KMS-11 (cell line): ENCODE measurements at regions not wholly inside any gene's neighbourhood (a gene's known extent, or its start where the extent isn't known, plus 50 kb on each side); places are given as distances from the start of the nearest gene placed in this dataset.

Source experiments
- H2AFZ ChIP-seq: fragments of 200-600 bp; sonication (generic); 2 replicates; pipeline ENCODE4 v1.6.1; 2016; ENCODE audit warnings: antibody characterized with exemption, mixed run types, low read depth
- H3K27ac ChIP-seq: fragments of 200-600 bp; sonication (generic); 2 replicates; pipeline ENCODE4 v1.6.1; 2016; ENCODE audit warnings: mild to moderate bottlenecking, mixed run types
- H3K27me3 ChIP-seq: fragments of 200-600 bp; sonication (generic); 2 replicates; pipeline ENCODE4 v1.6.1; 2017; ENCODE audit warnings: mild to moderate bottlenecking, low read depth, mixed run types, moderate library complexity; ENCODE audit not compliant: insufficient read depth
- H3K36me3 ChIP-seq: fragments of 200-600 bp; sonication (generic); 2 replicates; pipeline ENCODE4 v1.6.1; 2017; ENCODE audit warnings: mild to moderate bottlenecking, mixed run types; ENCODE audit not compliant: insufficient read depth
- H3K4me1 ChIP-seq: fragments of 200-600 bp; sonication (generic); 2 replicates; pipeline ENCODE4 v1.6.1; 2016; ENCODE audit warnings: mild to moderate bottlenecking, low read depth, mixed run types; ENCODE audit not compliant: poor library complexity, severe bottlenecking
- H3K4me2 ChIP-seq: fragments of 200-600 bp; sonication (generic); 2 replicates; pipeline ENCODE4 v1.7.0; 2016; ENCODE audit warnings: mild to moderate bottlenecking, mixed run types
- H3K4me3 ChIP-seq: fragments of 200-600 bp; sonication (generic); IDR thresholded peaks from 2 replicates; pipeline ENCODE4 v1.6.1; 2017; ENCODE audit warnings: low read depth, low read length, mixed read lengths; ENCODE audit not compliant: insufficient read depth
- H3K79me2 ChIP-seq: fragments of 200-600 bp; sonication (generic); 2 replicates; pipeline ENCODE4 v1.6.1; 2016; ENCODE audit warnings: low read depth, mixed run types; ENCODE audit not compliant: insufficient read depth
- H3K9ac ChIP-seq: fragments of 200-600 bp; sonication (generic); 2 replicates; pipeline ENCODE4 v1.6.1; 2016; ENCODE audit warnings: mild to moderate bottlenecking, mixed run types
- H4K20me1 ChIP-seq: fragments of 200-600 bp; sonication (generic); 2 replicates; pipeline ENCODE4 v1.6.1; 2016; ENCODE audit warnings: mild to moderate bottlenecking, mixed run types; ENCODE audit not compliant: insufficient read depth
- CTCF ChIP-seq: fragments of 200-600 bp; sonication (generic); conservative IDR thresholded peaks from 2 replicates; pipeline ENCODE4 v1.6.1; 2017; ENCODE audit warnings: low read depth, mild to moderate bottlenecking, antibody characterized with exemption, low read length, moderate library complexity, mixed read lengths

GRCh38 chr11:86193297-86194095 is 51.1 kb upstream of the EED start:
- Histone ChIP-seq H3K36me3 (no peaks in the 10 kb centered on the region), H4K20me1 (no peaks in the 10 kb centered on the region), H3K9ac (no peak overlapping the region; the same call in 1 of the 2 replicates), H3K79me2 (no peaks in the 10 kb centered on the region), H3K4me3 (no peak overlapping the region), H3K4me2 (peak overlapping the region; percentile 66), H3K27ac (peak overlapping the region; percentile 21), H2AFZ (peak overlapping the region; percentile 19), H3K27me3 (no peaks in the 10 kb centered on the region), H3K4me1 (peaks cover 32% of the 10 kb centered on the region)
- peak; percentile 99 for TF ChIP-seq CTCF

- Histone ChIP-seq H3K27ac (peak overlapping the region; percentile 21), H2AFZ (peak overlapping the region; percentile 19), H3K4me2 (peak overlapping the region; percentile 66), H3K4me1 (peaks cover 32% of the 10 kb centered on the region), H3K79me2 (no peaks in the 10 kb centered on the region), H3K9ac (no peak overlapping the region; the same call in 1 of the 2 replicates), H4K20me1 (no peaks in the 10 kb centered on the region), H3K4me3 (no peak overlapping the region), H3K27me3 (no peaks in the 10 kb centered on the region), H3K36me3 (no peaks in the 10 kb centered on the region)
- TF ChIP-seq CTCF: no peak
Observed at GRCh38 chr11:86192519-86193257, 51.9 kb upstream of the EED start.

- no peak overlapping the region for H3K27ac ChIP-seq
- H3K9ac ChIP-seq: no peak overlapping the region
- TF ChIP-seq CTCF: no peak
Observed at GRCh38 chr11:86191874-86192273, 52.7 kb upstream of the EED start.

GRCh38 chr11:86187027-86187426 is 57.5 kb upstream of the EED start:
- Histone ChIP-seq H3K4me1 (peaks cover 56% of the 10 kb centered on the region), H2AFZ (no peak overlapping the region), H3K36me3 (no peaks in the 10 kb centered on the region), H3K4me3 (no peak overlapping the region), H4K20me1 (no peaks in the 10 kb centered on the region), H3K27ac (no peak overlapping the region), H3K79me2 (no peaks in the 10 kb centered on the region), H3K4me2 (no peak overlapping the region; the same call in 1 of the 2 replicates), H3K27me3 (no peaks in the 10 kb centered on the region), H3K9ac (no peak overlapping the region)
- TF ChIP-seq CTCF: no peak

More at GRCh38 chr11:86191874-86192273, 52.7 kb upstream of the EED start:
- no peaks in the 10 kb centered on the region for H4K20me1 ChIP-seq
- H2AFZ ChIP-seq: no peak overlapping the region
- H3K36me3 ChIP-seq: no peaks in the 10 kb centered on the region
- H3K79me2 ChIP-seq: no peaks in the 10 kb centered on the region
- H3K27me3 ChIP-seq: no peaks in the 10 kb centered on the region
- no peak overlapping the region for H3K4me3 ChIP-seq
- peak overlapping the region; percentile 66; the same call in 1 of the 2 replicates for H3K4me2 ChIP-seq
- peaks cover 33% of the 10 kb centered on the region for H3K4me1 ChIP-seq
